Heart right ventricle (tissue), 16 donors: ENCODE measurements at regions not wholly inside any gene's neighbourhood (a gene's known extent, or its start where the extent isn't known, plus 50 kb on each side); places are given as distances from the start of the nearest gene placed in this dataset.

ENCODE experiments used
- ATAC-seq, 8 donors: fragments of 200-7000 bp; cut with Tn5 transposase; one replicate each; pipeline ENCODE4 v1.9.1; 2020; ENCODE audit warnings: mild to moderate bottlenecking in 8 of 8, moderate library complexity in 8 of 8, moderate number of reproducible peaks in 1 of 8
- DNase-seq, 2 donors: peaks; one replicate each; pipeline ENCODE4 v3.0.0-alpha.2; 2020
- H3K27ac ChIP-seq, 10 donors: fragments of 200-600 bp; sonication (generic) in 2 of 10; one replicate each; pipeline versions ENCODE4 v1.5.0 to v1.8.0; 2020 to 2022; ENCODE audit warnings: mild to moderate bottlenecking in 3 of 10
- H3K27me3 ChIP-seq, 7 donors: fragments of 200-600 bp; one replicate each; pipeline ENCODE4 v1.8.0; 2021 to 2022; ENCODE audit warnings: mild to moderate bottlenecking in 2 of 7
- H3K36me3 ChIP-seq, 9 donors: fragments of 200-600 bp; sonication (generic) in 1 of 9; one replicate each; pipeline versions ENCODE4 v1.5.0 to v1.8.0; 2020 to 2022; ENCODE audit warnings: mild to moderate bottlenecking in 2 of 9
- H3K4me1 ChIP-seq, 9 donors: fragments of 200-600 bp; sonication (generic) in 1 of 9; one replicate each; pipeline versions ENCODE4 v1.5.0 to v1.8.0; 2020 to 2022; ENCODE audit warnings: mild to moderate bottlenecking in 4 of 9
- H3K4me3 ChIP-seq, 10 donors: fragments of 200-600 bp; sonication (generic) in 2 of 10; one replicate each; pipeline versions ENCODE4 v1.5.0 to v1.8.0; 2020 to 2022; ENCODE audit warnings: mild to moderate bottlenecking in 7 of 10, moderate library complexity in 2 of 10
- H3K9me3 ChIP-seq, 11 donors: fragments of 200-600 bp in 10 of 11; sonication (generic) in 2 of 11; one replicate each; pipeline versions ENCODE4 v1.5.0 to v1.8.0; 2013 to 2022; ENCODE audit warnings: mild to moderate bottlenecking in 2 of 11, control low read depth in 1 of 11, moderate library complexity in 1 of 11
- CTCF ChIP-seq, 9 donors: fragments of 200-600 bp; sonication (generic) in 2 of 9; IDR thresholded peaks; one replicate each; pipeline versions ENCODE4 v1.5.0 to v1.8.0; 2021 to 2022; ENCODE audit warnings: antibody characterized with exemption in 9 of 9, mild to moderate bottlenecking in 5 of 9, moderate library complexity in 1 of 9
- WGBS, 2 donors: extraction: QIAGEN DNeasy Blood & Tissue Kit; methylation state at CpG; one replicate each; pipeline ENCODE4 v1.1.7; 2013; ENCODE audit warnings: inconsistent platforms in 1 of 2; 5-methylcytosine and 5-hydroxymethylcytosine counted together
- intact Hi-C, 10 donors: fragments of 100-400 bp; cut with DNase I; formaldehyde crosslinking; loops; one replicate each; pipeline versions ENCODE4 v1.11.1 to v1.14.2; 2022
- donor health status: Arrhythmogenic right ventricular cardiomyopathy.
- donor health status: ischemic (EF 13 %, LVEDD 7.1; RV severe dilation, severe dysfunction).
- donor health status: healthy with polysubstance abuse.
- donor health status: DM: no; HTN: yes; CAD: no.
- donor health status: DM: no; HTN: no; CAD: no.
- donor health status: ischemic (EF 25% LVEDD 6.9; RV normal size, moderate dysfunction).
- donor health status: ischemic (EF 25% LVEDD 5.7; RV mildly dilated, moderate dysfunction).
- donor health status: healthy.
- donor health status: DM: yes; HTN: yes; CAD: no.
- donor health status: Ischemic cardiomyopathy.
- donor health status: ischemic (EF 35%, LVEDD 5.7; RV mildly dilated, moderate dysfunction).
- donor health status: nonischemic (EF 11% LVEDD 7.7; RV severe dilation, severe dysfunction).
- donor health status: DM: yes; HTN: yes; CAD: no.
- donor health status: PGD.
- donor health status: ischemic (EF 29% LVEDD 5.4; RV normal size, mild dysfunction).
- donor health status: nonischemic (EF 23%, LVEDD 6.1; RV moderate dilation, normal function).

- Histone ChIP-seq H3K9me3 (peaks cover 0 to 9% (median 0%) of the 10 kb centered on the region in 11 donors), H3K4me3 (no peak overlapping the region), H3K27me3 (no peaks in the 10 kb centered on the region), H3K36me3 (no peaks in the 10 kb centered on the region), H3K4me1 (no peaks in the 10 kb centered on the region), H3K27ac (no peak overlapping the region)
- intact Hi-C loops = no loop called here
- no peak for TF ChIP-seq CTCF (IDR thresholded peaks at IDR 0.05)
- ATAC-seq (no peak), DNase-seq (no peak)
- WGBS, 2 donors = 61 to 84% methylated on average over 2 of the region's 2 CpGs
These were observed 99.0 kb upstream of the TRPC4 start for GRCh38 chr13:37968555-37968954.

- H3K36me3 ChIP-seq = no peaks in the 10 kb centered on the region
- ATAC-seq (no peak), DNase-seq (no peak)
- 88 to 97% methylated on average over 1 of the region's 1 CpG for WGBS, 2 donors
- H3K4me3 ChIP-seq = no peak overlapping the region
- no peaks in the 10 kb centered on the region for H3K4me1 ChIP-seq
- TF ChIP-seq CTCF (IDR thresholded peaks at IDR 0.05) = no peak
- H3K9me3 ChIP-seq = peaks cover 0 to 9% (median 0%) of the 10 kb centered on the region in 11 donors
- intact Hi-C loops = no loop called here
- H3K27me3 ChIP-seq = no peaks in the 10 kb centered on the region
- no peak overlapping the region for H3K27ac ChIP-seq
These were observed 96.7 kb upstream of the TRPC4 start for GRCh38 chr13:37966266-37966665.

- TF ChIP-seq CTCF (IDR thresholded peaks at IDR 0.05) = no peak
- H3K27ac ChIP-seq = no peak overlapping the region
- DNase-seq (no peak), ATAC-seq (no peak)
- no peaks in the 10 kb centered on the region for H3K36me3 ChIP-seq
- H3K4me3 ChIP-seq = no peak overlapping the region
- H3K4me1 ChIP-seq = peaks cover 0 to 3% (median 0%) of the 10 kb centered on the region in 9 donors
- H3K27me3 ChIP-seq = no peaks in the 10 kb centered on the region
- intact Hi-C loops = no loop called here
- WGBS, 2 donors = 88 to 89% methylated on average over 1 of the region's 1 CpG
- no peaks in the 10 kb centered on the region for H3K9me3 ChIP-seq
These were observed 90.9 kb upstream of the TRPC4 start for GRCh38 chr13:37960427-37960826.

GRCh38 chr13:37959284-37959683 lies 89.7 kb upstream of the TRPC4 start:
- Histone ChIP-seq H3K27ac (no peak overlapping the region), H3K9me3 (no peaks in the 10 kb centered on the region), H3K4me3 (no peak overlapping the region), H3K36me3 (no peaks in the 10 kb centered on the region), H3K27me3 (no peaks in the 10 kb centered on the region), H3K4me1 (peaks cover 0 to 3% (median 0%) of the 10 kb centered on the region in 9 donors)
- DNase-seq = no peak
- no peak for TF ChIP-seq CTCF (IDR thresholded peaks at IDR 0.05)
- intact Hi-C loops = no loop called here
- WGBS, 2 donors = 77 to 81% methylated on average over 5 of the region's 5 CpGs
- ATAC-seq = no peak
